Upper lobe of right lung (tissue), 1 donor: ENCODE measurements at regions not wholly inside any gene's neighbourhood (a gene's known extent, or its start where the extent isn't known, plus 50 kb on each side); places are given as distances from the start of the nearest gene placed in this dataset.

ENCODE experiments used
- ATAC-seq: fragments of 200-7000 bp; cut with Tn5 transposase; one replicate; pipeline ENCODE4 v1.9.1; 2020; ENCODE audit warnings: mild to moderate bottlenecking, moderate library complexity
- DNase-seq: peaks from one replicate; pipeline ENCODE4 v3.0.0-alpha.2; 2020
- H3K27ac ChIP-seq: fragments of 200-600 bp; one replicate; pipeline ENCODE4 v1.8.0; 2022
- H3K27me3 ChIP-seq: fragments of 200-600 bp; one replicate; pipeline ENCODE4 v1.8.0; 2022; ENCODE audit warnings: mild to moderate bottlenecking
- H3K36me3 ChIP-seq: fragments of 200-600 bp; one replicate; pipeline ENCODE4 v1.8.0; 2022
- H3K4me1 ChIP-seq: fragments of 200-600 bp; one replicate; pipeline ENCODE4 v1.8.0; 2022
- H3K4me3 ChIP-seq: fragments of 200-600 bp; one replicate; pipeline ENCODE4 v1.8.0; 2022; ENCODE audit warnings: mild to moderate bottlenecking
- H3K9me3 ChIP-seq: fragments of 200-600 bp; one replicate; pipeline ENCODE4 v1.8.0; 2022
- intact Hi-C: fragments of 100-400 bp; cut with DNase I; formaldehyde crosslinking; loops from one replicate; pipeline ENCODE4 v1.11.0; 2022
- TF ChIP-seq, protein P1 (sequence below): fragments of 200-600 bp; IDR thresholded peaks from one replicate; pipeline ENCODE4 v1.8.0; 2022; ENCODE audit warnings: antibody characterized with exemption
- donor health status: DM: no; HTN: yes; CAD: no; lungs with severe emphysema.

DNA sequence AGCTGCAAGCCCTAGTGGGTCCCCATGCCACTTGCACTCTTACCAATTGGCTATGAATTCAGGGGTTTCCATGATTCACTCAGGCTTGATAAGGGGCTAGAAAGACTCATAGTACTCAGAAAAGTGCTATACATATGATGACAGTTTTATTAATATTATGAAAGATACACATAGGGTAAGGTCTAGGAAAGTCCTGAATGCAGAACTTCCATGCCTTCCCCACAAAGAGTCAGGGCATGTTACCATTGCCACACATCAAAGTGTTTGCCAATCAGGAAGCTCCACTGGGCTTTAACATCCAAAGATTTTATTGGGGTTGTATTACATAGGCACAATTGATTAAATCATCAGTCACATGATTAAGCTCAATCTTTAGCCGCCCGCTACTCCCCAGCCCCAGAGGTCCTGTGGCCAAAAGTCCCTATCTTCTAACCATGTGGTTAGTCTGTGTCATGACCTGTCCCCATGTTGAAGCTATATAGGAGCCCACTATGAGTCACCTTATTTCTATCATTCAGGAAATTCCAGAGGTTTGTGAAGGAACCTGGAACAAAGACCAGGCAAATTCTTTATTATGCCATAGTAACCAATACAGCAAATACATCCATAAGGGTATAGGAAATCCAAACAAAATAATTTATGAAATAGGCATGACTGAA lies 635.6 kb downstream of the STPG2 start:
- Histone ChIP-seq H3K27ac (no peak overlapping the region), H3K36me3 (no peaks in the 10 kb centered on the region), H3K4me1 (no peaks in the 10 kb centered on the region), H3K4me3 (no peak overlapping the region), H3K9me3 (no peaks in the 10 kb centered on the region), H3K27me3 (no peaks in the 10 kb centered on the region)
- intact Hi-C loops, result no loop called here
- DNase-seq (no peak), ATAC-seq (no peak)
- TF ChIP-seq, protein P1, sequence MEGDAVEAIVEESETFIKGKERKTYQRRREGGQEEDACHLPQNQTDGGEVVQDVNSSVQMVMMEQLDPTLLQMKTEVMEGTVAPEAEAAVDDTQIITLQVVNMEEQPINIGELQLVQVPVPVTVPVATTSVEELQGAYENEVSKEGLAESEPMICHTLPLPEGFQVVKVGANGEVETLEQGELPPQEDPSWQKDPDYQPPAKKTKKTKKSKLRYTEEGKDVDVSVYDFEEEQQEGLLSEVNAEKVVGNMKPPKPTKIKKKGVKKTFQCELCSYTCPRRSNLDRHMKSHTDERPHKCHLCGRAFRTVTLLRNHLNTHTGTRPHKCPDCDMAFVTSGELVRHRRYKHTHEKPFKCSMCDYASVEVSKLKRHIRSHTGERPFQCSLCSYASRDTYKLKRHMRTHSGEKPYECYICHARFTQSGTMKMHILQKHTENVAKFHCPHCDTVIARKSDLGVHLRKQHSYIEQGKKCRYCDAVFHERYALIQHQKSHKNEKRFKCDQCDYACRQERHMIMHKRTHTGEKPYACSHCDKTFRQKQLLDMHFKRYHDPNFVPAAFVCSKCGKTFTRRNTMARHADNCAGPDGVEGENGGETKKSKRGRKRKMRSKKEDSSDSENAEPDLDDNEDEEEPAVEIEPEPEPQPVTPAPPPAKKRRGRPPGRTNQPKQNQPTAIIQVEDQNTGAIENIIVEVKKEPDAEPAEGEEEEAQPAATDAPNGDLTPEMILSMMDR, result no peak
